HCT116 (cell line): ENCODE measurements at regions not wholly inside any gene's neighbourhood (a gene's known extent, or its start where the extent isn't known, plus 50 kb on each side); places are given as distances from the start of the nearest gene placed in this dataset.

Experiments
- ATAC-seq: fragments of 200-7000 bp; cut with Tn5 transposase; 2 replicates; pipeline ENCODE4 v1.9.1; 2020; ENCODE audit warnings: mild to moderate bottlenecking, moderate library complexity
- BruUV-seq: library from RNA; stranded (reverse); fragments of 400-500 nt; replicated peaks from 2 replicates; lab custom pipeline; 2021; lab: Mats Ljungman, UMichigan
- CTCF ChIA-PET: fragments of 300-600 bp; sonication (Branson Sonifier 250); formaldehyde crosslinking; loops from one replicate; lab custom pipeline; 2021; ENCODE audit warnings: antibody characterized with exemption; lab: Charles Lee
- POLR2A ChIA-PET: fragments of 300-600, 350-600 bp; sonication (Branson Sonifier 250); formaldehyde crosslinking; loops from one replicate; lab custom pipeline; 2021; ENCODE audit warnings: antibody characterized with exemption; lab: Charles Lee
- RAD21 ChIA-PET, 2 experiments: fragments of 300-600 bp; sonication (Branson Sonifier 250); formaldehyde crosslinking; loops; one replicate each; lab custom pipeline; 2023; ENCODE audit warnings: low total read pairs in 2 of 2; ENCODE audit not compliant: uncharacterized antibody in 2 of 2, unreplicated experiment in 2 of 2, low non-redundant PET in 1 of 2; lab: Charles Lee
- DNase-seq: peaks from one replicate; pipeline ENCODE4 v3.0.0-alpha.2; 2010; ENCODE audit warnings: low read depth, low spot score
- H2AFZ ChIP-seq: fragments of 200-600 bp; shearing (Covaris generic), sonication (generic); 2 replicates; pipeline ENCODE4 v1.6.1; 2017; ENCODE audit warnings: low read depth, mixed run types, mixed read lengths, antibody characterized with exemption, low read length; ENCODE audit not compliant: poor library complexity, severe bottlenecking
- H3K27ac ChIP-seq: 2 replicates; pipeline ENCODE4 v1.5.1; 2012; ENCODE audit warnings: low read depth, low read length
- H3K27me3 ChIP-seq: fragments of 200-600 bp; sonication (generic); 2 replicates; pipeline ENCODE4 v1.6.1; 2016; ENCODE audit warnings: mixed run types, low read length, mixed read lengths; ENCODE audit not compliant: insufficient read depth
- H3K36me3 ChIP-seq, 2 experiments: fragments of 200-500 bp in 1 of 2; fragments of 200-600 bp in 1 of 2; sonication (Bioruptor generic) in 1 of 2; sonication (generic) in 1 of 2; 2 replicates each; pipeline versions ENCODE4 v1.5.1 to v1.6.1; 2014 to 2016; ENCODE audit warnings: low read length in 2 of 2, inconsistent platforms in 1 of 2, mixed read lengths in 1 of 2, mixed run types in 1 of 2; ENCODE audit not compliant: insufficient read depth in 2 of 2, control insufficient read depth in 1 of 2
- H3K4me1 ChIP-seq, 2 experiments: fragments of 200-600 bp in 1 of 2; sonication (generic) in 1 of 2; 2 replicates each; pipeline versions ENCODE4 v1.5.1 to v1.6.1; 2012 to 2017; ENCODE audit warnings: low read length in 2 of 2, inconsistent platforms in 1 of 2, mild to moderate bottlenecking in 1 of 2, mixed read lengths in 1 of 2, mixed run types in 1 of 2, moderate library complexity in 1 of 2; ENCODE audit not compliant: insufficient read depth in 2 of 2, control insufficient read depth in 1 of 2
- H3K4me2 ChIP-seq: fragments of 200-600 bp; sonication (generic); 2 replicates; pipeline ENCODE4 v1.6.1; 2017; ENCODE audit warnings: mixed run types, low read length, mixed read lengths
- H3K4me3 ChIP-seq, 2 experiments: fragments of 200-600 bp in 1 of 2; sonication (generic) in 1 of 2; replicated peaks in 1 of 2; 2 replicates each; pipeline ENCODE4 v1.5.1; 2011 to 2016; ENCODE audit warnings: low read length in 2 of 2, control low read depth in 1 of 2, low read depth in 1 of 2, mild to moderate bottlenecking in 1 of 2, mixed read lengths in 1 of 2, mixed run types in 1 of 2
- H3K79me2 ChIP-seq: fragments of 200-600 bp; sonication (generic); 2 replicates; pipeline ENCODE4 v1.6.1; 2017; ENCODE audit warnings: mild to moderate bottlenecking, mixed run types, low read length, moderate library complexity, mixed read lengths; ENCODE audit not compliant: insufficient read depth
- H3K9ac ChIP-seq: fragments of 200-600 bp; sonication (generic); 2 replicates; pipeline ENCODE4 v1.6.1; 2016; ENCODE audit warnings: low read length, mixed read lengths
- H3K9me2 ChIP-seq: fragments of 200-600 bp; sonication (generic), shearing (Covaris generic); 2 replicates; pipeline ENCODE4 v1.6.1; 2017; ENCODE audit warnings: mixed run types, mild to moderate bottlenecking, moderate library complexity; ENCODE audit not compliant: insufficient read depth
- H3K9me3 ChIP-seq, 2 experiments: fragments of 200-500 bp in 1 of 2; fragments of 200-600 bp in 1 of 2; sonication (Bioruptor generic) in 1 of 2; sonication (generic) in 1 of 2; 2 replicates each; pipeline ENCODE4 v1.6.1; 2014 to 2017; ENCODE audit warnings: low read length in 2 of 2, mixed read lengths in 2 of 2, inconsistent platforms in 1 of 2, low read depth in 1 of 2, mild to moderate bottlenecking in 1 of 2, mixed run types in 1 of 2, moderate library complexity in 1 of 2; ENCODE audit not compliant: control insufficient read depth in 1 of 2, insufficient read depth in 1 of 2
- H4K20me1 ChIP-seq: fragments of 200-600 bp; sonication (generic), shearing (Covaris generic); 2 replicates; pipeline ENCODE4 v1.6.1; 2017; ENCODE audit warnings: mixed run types, mild to moderate bottlenecking, moderate library complexity; ENCODE audit not compliant: insufficient read depth
- CBX3 ChIP-seq: IDR thresholded peaks from 2 replicates; pipeline ENCODE4 v1.6.1; 2012; ENCODE audit warnings: low read depth
- CEBPB ChIP-seq: IDR thresholded peaks from 2 replicates; pipeline ENCODE4 v1.6.1; 2012; ENCODE audit warnings: low read depth
- ELF1 ChIP-seq: IDR thresholded peaks from 2 replicates; pipeline ENCODE4 v1.6.1; 2012; ENCODE audit warnings: low read depth, borderline replicate concordance
- EZH2 ChIP-seq: fragments of 200-600 bp; sonication (generic); IDR thresholded peaks from 2 replicates; pipeline ENCODE4 v1.6.1; 2017; ENCODE audit warnings: antibody characterized with exemption, mixed run types
- EZH2phosphoT487 ChIP-seq: fragments of 200-600 bp; IDR thresholded peaks from 2 replicates; pipeline ENCODE4 v1.6.1; 2018; ENCODE audit warnings: antibody characterized with exemption, borderline replicate concordance
- FOSL1 ChIP-seq: IDR thresholded peaks from 2 replicates; pipeline ENCODE4 v1.6.1; 2012; ENCODE audit warnings: low read depth
- POLR2A ChIP-seq: IDR thresholded peaks from 2 replicates; pipeline ENCODE4 v1.7.0; 2011; ENCODE audit warnings: borderline replicate concordance; ENCODE audit not compliant: insufficient read depth, insufficient read length; ENCODE audit errors: extremely low read depth
- POLR2AphosphoS5 ChIP-seq: IDR thresholded peaks from 2 replicates; pipeline ENCODE4 v1.6.1; 2011; ENCODE audit warnings: mild to moderate bottlenecking, low read depth, low read length, moderate library complexity
- SIN3A ChIP-seq: IDR thresholded peaks from 2 replicates; pipeline ENCODE4 v1.6.1; 2012; ENCODE audit warnings: low read depth
- TCF7L2 ChIP-seq: IDR thresholded peaks from 2 replicates; pipeline ENCODE4 v1.7.0; 2011; ENCODE audit warnings: borderline replicate concordance, inconsistent platforms; ENCODE audit not compliant: insufficient read depth, insufficient read length; ENCODE audit errors: extremely low read depth
- YY1 ChIP-seq: IDR thresholded peaks from 2 replicates; pipeline ENCODE4 v1.6.1; 2011; ENCODE audit warnings: low read length, low read depth, moderate library complexity, mild to moderate bottlenecking; ENCODE audit not compliant: insufficient replicate concordance; ENCODE audit errors: extremely low read depth
- ZFX ChIP-seq: fragments of 450-650 bp; IDR thresholded peaks from 2 replicates; pipeline ENCODE4 v1.6.1; 2017
- ZNF274 ChIP-seq: fragments of 200-500 bp; sonication (Bioruptor generic); IDR thresholded peaks from 2 replicates; pipeline ENCODE4 v1.6.1; 2014; ENCODE audit warnings: mild to moderate bottlenecking, low read depth, low read length, inconsistent platforms
- intact Hi-C: fragments of 100-400 bp; cut with micrococcal nuclease; formaldehyde crosslinking; loops from 2 replicates; pipeline ENCODE4 v1.10.0; 2022
- TF ChIP-seq, protein P1 (sequence below): IDR thresholded peaks from 2 replicates; pipeline ENCODE4 v1.6.1; 2012
- TF ChIP-seq, protein P2 (sequence below): IDR thresholded peaks from 2 replicates; pipeline ENCODE4 v1.6.1; 2011; ENCODE audit warnings: mild to moderate bottlenecking, low read length, moderate library complexity; ENCODE audit not compliant: insufficient replicate concordance; ENCODE audit errors: extremely low read depth
- TF ChIP-seq, protein P3 (sequence below): IDR thresholded peaks from 2 replicates; pipeline ENCODE4 v1.6.1; 2012

DNA sequence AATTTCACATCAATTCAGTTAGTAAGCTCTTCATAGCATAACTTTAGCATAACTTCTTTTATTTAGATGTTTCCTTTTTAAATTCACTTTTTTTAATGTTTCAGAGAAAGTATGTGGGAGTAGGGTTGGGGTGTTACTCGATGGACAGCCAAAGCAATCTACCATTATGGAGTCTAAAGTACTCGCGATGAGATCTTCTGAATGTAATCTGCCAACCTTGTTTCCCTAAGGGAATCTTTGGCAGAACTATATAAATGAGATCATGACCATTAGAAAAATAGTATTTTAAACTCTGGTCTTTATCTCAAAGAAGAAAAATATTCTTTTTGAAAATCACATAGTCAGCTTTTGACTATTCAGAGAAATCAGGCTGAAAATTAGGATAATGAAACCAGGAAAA lies 103.9 kb downstream of the BBS10 start:
- BruUV-seq: no TSS peak
- no peak overlapping the region for H3K4me2 ChIP-seq
- RAD21 ChIA-PET: no interaction called here

DNA sequence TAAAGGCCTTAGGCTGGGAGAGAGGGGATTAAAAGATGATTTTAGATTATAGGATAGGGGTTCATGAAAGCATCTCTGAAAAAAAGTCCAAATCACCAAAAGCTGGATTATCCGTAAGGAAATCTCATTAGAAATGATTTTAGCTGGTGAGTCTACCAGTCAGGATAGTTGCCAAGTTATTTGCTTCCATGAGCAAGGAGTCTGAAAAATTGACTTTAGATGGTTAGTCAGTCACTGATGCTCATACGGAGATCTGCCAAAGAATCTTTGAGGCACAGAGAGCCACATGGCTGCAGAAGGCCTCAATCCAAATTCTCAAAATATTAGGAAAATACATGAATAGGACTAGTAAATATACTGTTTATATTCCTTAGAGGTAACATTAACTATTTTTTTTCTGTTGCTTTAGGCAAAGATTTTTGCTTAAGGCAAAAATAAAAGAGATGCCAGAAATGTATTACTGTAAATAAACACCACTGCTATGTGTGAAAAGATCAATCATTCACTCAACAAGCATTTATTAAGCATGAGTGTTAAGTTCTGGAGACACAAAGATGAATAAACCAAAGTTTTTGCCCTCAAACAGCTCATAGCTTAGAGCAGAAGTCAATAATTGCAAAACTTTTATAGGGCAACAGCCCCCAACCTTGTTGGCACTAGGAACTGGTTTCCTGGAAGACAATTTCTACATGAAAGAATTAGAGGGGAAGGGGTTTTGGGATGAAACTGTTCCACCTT lies 105.2 kb downstream of the BBS10 start:
- DNase-seq (no peak), ATAC-seq (no peak)
- Histone ChIP-seq H2AFZ (no peak overlapping the region), H3K79me2 (no peaks in the 10 kb centered on the region), H3K9me3 (no peaks in the 10 kb centered on the region), H3K27ac (no peak overlapping the region), H3K9ac (no peak overlapping the region), H3K36me3 (no peaks in the 10 kb centered on the region), H3K4me1 (no peaks in the 10 kb centered on the region), H3K4me3 (no peak overlapping the region), H3K27me3 (no peaks in the 10 kb centered on the region), H3K4me2 (no peak overlapping the region), H3K9me2 (no peaks in the 10 kb centered on the region), H4K20me1 (no peaks in the 10 kb centered on the region)
- POLR2A ChIA-PET: no interaction called here
- no TSS peak for BruUV-seq
- intact Hi-C loops: no loop called here
- RAD21 ChIA-PET: no interaction called here
- CTCF ChIA-PET: no interaction called here
- TF ChIP-seq POLR2A: no peak
- TF ChIP-seq, protein P1, sequence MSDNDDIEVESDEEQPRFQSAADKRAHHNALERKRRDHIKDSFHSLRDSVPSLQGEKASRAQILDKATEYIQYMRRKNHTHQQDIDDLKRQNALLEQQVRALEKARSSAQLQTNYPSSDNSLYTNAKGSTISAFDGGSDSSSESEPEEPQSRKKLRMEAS: no peak
- no peak for TF ChIP-seq YY1
- no peak for TF ChIP-seq TCF7L2
- TF ChIP-seq EZH2: no peak
- TF ChIP-seq ELF1: no peak
- TF ChIP-seq EZH2phosphoT487: no peak
- TF ChIP-seq ZNF274: no peak
- TF ChIP-seq CBX3: no peak
- no peak for TF ChIP-seq SIN3A
- TF ChIP-seq, protein P2, sequence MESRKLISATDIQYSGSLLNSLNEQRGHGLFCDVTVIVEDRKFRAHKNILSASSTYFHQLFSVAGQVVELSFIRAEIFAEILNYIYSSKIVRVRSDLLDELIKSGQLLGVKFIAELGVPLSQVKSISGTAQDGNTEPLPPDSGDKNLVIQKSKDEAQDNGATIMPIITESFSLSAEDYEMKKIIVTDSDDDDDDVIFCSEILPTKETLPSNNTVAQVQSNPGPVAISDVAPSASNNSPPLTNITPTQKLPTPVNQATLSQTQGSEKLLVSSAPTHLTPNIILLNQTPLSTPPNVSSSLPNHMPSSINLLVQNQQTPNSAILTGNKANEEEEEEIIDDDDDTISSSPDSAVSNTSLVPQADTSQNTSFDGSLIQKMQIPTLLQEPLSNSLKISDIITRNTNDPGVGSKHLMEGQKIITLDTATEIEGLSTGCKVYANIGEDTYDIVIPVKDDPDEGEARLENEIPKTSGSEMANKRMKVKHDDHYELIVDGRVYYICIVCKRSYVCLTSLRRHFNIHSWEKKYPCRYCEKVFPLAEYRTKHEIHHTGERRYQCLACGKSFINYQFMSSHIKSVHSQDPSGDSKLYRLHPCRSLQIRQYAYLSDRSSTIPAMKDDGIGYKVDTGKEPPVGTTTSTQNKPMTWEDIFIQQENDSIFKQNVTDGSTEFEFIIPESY: no peak
- TF ChIP-seq ZFX: no peak

More for the DNA sequence above, 103.9 kb downstream of the BBS10 start:
- no peak overlapping the region for H3K9ac ChIP-seq
- H3K4me1 ChIP-seq: no peaks in the 10 kb centered on the region
- H3K27me3 ChIP-seq: no peaks in the 10 kb centered on the region
- intact Hi-C loops: no loop called here
- no peaks in the 10 kb centered on the region for H4K20me1 ChIP-seq
- no peaks in the 10 kb centered on the region for H3K9me3 ChIP-seq
- no peaks in the 10 kb centered on the region for H3K9me2 ChIP-seq
- no peak overlapping the region for H3K4me3 ChIP-seq
- TF ChIP-seq FOSL1 (no peak), EZH2phosphoT487 (no peak), POLR2AphosphoS5 (no peak), CEBPB (no peak)
- TF ChIP-seq, protein P3, sequence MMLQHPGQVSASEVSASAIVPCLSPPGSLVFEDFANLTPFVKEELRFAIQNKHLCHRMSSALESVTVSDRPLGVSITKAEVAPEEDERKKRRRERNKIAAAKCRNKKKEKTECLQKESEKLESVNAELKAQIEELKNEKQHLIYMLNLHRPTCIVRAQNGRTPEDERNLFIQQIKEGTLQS: no peak
- TF ChIP-seq, all 23 proteins: peak for 0
- POLR2A ChIA-PET: no interaction called here
- ATAC-seq: no peak
- DNase-seq: no peak
- CTCF ChIA-PET: no interaction called here
- H2AFZ ChIP-seq: no peak overlapping the region
- no peak overlapping the region for H3K27ac ChIP-seq
- no peaks in the 10 kb centered on the region for H3K36me3 ChIP-seq
- no peaks in the 10 kb centered on the region for H3K79me2 ChIP-seq
